ENCODE measurements at regions not wholly inside any gene's neighbourhood (a gene's known extent, or its start where the extent isn't known, plus 50 kb on each side); places are given as distances from the start of the nearest gene placed in this dataset.

DNA sequence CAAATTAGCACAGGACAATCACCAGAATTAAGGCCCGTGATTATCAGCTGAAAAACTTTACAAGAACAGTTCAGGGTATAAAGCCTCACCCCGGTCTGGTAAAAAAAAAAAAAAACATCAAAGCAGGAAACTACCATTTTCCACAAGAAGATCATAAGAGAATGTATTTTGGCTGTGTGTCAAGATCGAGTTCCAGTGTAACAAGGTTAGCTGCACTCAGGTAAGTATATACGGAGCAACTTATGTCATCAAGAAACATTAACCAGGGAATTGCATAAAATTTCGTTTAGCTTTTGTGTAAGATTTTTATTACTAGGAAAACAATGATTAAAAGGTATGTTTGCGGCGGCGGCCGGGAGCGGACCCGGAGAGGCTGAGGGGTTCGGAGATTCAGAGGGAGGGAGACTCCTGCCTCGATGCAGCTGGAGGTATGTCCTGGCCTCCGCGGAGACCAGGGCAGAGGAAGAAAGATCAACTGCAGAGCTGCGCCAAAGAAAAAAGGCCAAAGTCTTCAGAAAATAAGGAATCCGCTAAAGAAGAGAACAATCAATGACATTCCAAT is 533.8 kb upstream of the CNTNAP2 start:
- peaks cover under 1 to 3% of the 10 kb centered on the region in 2 donors for H3K9me3 ChIP-seq
- TF ChIP-seq CTCF (IDR thresholded peaks at IDR 0.05): no peak
- TF ChIP-seq POLR2A (IDR thresholded peaks at IDR 0.05): no peak
- no peak for TF ChIP-seq POLR2AphosphoS5 (IDR thresholded peaks at IDR 0.05)
- no peaks in the 10 kb centered on the region for H3K36me3 ChIP-seq
- intact Hi-C loops (cut with DNase I; ENCODE audit: low total_unique reads): no loop called here
- H3K4me1 ChIP-seq: no peaks in the 10 kb centered on the region
- no peaks in the 10 kb centered on the region for H3K27me3 ChIP-seq
- no peak for DNase-seq (ENCODE audit: low spot score in 2 of 2)
- H3K4me3 ChIP-seq: no peak overlapping the region
- no peak overlapping the region for H3K27ac ChIP-seq

- no peaks in the 10 kb centered on the region for H3K4me1 ChIP-seq
- no peak overlapping the region for H3K27ac ChIP-seq
- H3K36me3 ChIP-seq: no peaks in the 10 kb centered on the region
- H3K4me3 ChIP-seq: no peak overlapping the region
- H3K9me3 ChIP-seq: no peaks in the 10 kb centered on the region
- H3K27me3 ChIP-seq: no peaks in the 10 kb centered on the region
- TF ChIP-seq POLR2AphosphoS5 (IDR thresholded peaks at IDR 0.05) (no peak), CTCF (IDR thresholded peaks at IDR 0.05) (no peak), POLR2A (IDR thresholded peaks at IDR 0.05) (no peak)
- no peak for DNase-seq (ENCODE audit: low spot score in 2 of 2)
- intact Hi-C loops (cut with DNase I; ENCODE audit: low total_unique reads): no loop called here
Observed at GRCh38 chr7:145557805-145558204, 558.8 kb upstream of the CNTNAP2 start.

DNA sequence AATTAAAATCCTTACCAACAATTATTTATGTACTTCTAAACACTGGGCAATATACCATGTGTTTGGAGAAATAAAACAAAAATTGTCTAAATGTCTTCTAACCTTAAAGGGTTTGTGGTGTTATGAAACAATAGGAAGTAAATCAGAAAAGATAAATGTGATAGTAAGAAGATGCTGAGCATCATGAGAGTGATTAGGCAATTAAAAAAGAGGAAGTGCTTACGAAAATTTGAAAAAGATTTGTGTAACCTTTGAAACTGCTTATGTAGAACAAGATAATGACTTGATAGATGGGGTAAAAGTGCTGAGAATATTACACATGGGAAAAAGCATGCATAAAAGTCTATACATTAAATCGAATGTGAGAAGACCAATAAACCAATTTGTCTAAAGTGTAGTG is 573.4 kb upstream of the CNTNAP2 start:
- no peaks in the 10 kb centered on the region for H3K36me3 ChIP-seq
- no peaks in the 10 kb centered on the region for H3K9me3 ChIP-seq
- H3K27me3 ChIP-seq: no peaks in the 10 kb centered on the region
- H3K27ac ChIP-seq: no peak overlapping the region
- DNase-seq (ENCODE audit: low spot score in 2 of 2): no peak
- no peak overlapping the region for H3K4me3 ChIP-seq
- TF ChIP-seq CTCF (IDR thresholded peaks at IDR 0.05) (no peak), POLR2A (IDR thresholded peaks at IDR 0.05) (no peak), POLR2AphosphoS5 (IDR thresholded peaks at IDR 0.05) (no peak)
- no peaks in the 10 kb centered on the region for H3K4me1 ChIP-seq
- intact Hi-C loops (cut with DNase I; ENCODE audit: low total_unique reads): no loop called here

- intact Hi-C loops (cut with DNase I; ENCODE audit: low total_unique reads): no loop called here
- H3K36me3 ChIP-seq: no peaks in the 10 kb centered on the region
- H3K27me3 ChIP-seq: no peaks in the 10 kb centered on the region
- no peak overlapping the region for H3K27ac ChIP-seq
- H3K4me3 ChIP-seq: no peak overlapping the region
- no peaks in the 10 kb centered on the region for H3K4me1 ChIP-seq
- no peak for TF ChIP-seq CTCF (IDR thresholded peaks at IDR 0.05)
- TF ChIP-seq POLR2A (IDR thresholded peaks at IDR 0.05): no peak
- no peak for TF ChIP-seq POLR2AphosphoS5 (IDR thresholded peaks at IDR 0.05)
- no peak for DNase-seq (ENCODE audit: low spot score in 2 of 2)
- no peaks in the 10 kb centered on the region for H3K9me3 ChIP-seq
Observed at GRCh38 chr7:145539910-145540309, 576.7 kb upstream of the CNTNAP2 start.

- Histone ChIP-seq H3K4me1 (no peaks in the 10 kb centered on the region), H3K27ac (no peak overlapping the region), H3K27me3 (no peaks in the 10 kb centered on the region), H3K9me3 (no peaks in the 10 kb centered on the region), H3K36me3 (no peaks in the 10 kb centered on the region), H3K4me3 (no peak overlapping the region)
- intact Hi-C loops (cut with DNase I; ENCODE audit: low total_unique reads): no loop called here
- no peak for TF ChIP-seq POLR2A (IDR thresholded peaks at IDR 0.05)
- TF ChIP-seq CTCF (IDR thresholded peaks at IDR 0.05): no peak
- TF ChIP-seq POLR2AphosphoS5 (IDR thresholded peaks at IDR 0.05): no peak
- DNase-seq (ENCODE audit: low spot score in 2 of 2): no peak
Observed at GRCh38 chr7:145534301-145534700, 582.3 kb upstream of the CNTNAP2 start.

All from breast epithelium (tissue), 4 donors.